Dermis microvascular lymphatic vessel endothelial cell (primary cell): ENCODE measurements at regions not wholly inside any gene's neighbourhood (a gene's known extent, or its start where the extent isn't known, plus 50 kb on each side); places are given as distances from the start of the nearest gene placed in this dataset.
"Not testable (repeated sequence)": the region's sequence is repeated elsewhere in the genome, so short reads cannot be mapped to it uniquely, and the experiment has no call there.

ENCODE experiments used
- DNase-seq, 2 donors: peaks; one replicate each; pipeline versions ENCODE4 v3.0.0 to v3.0.0-alpha.2; 2010; ENCODE audit warnings: low read depth in 2 of 2

DNA sequence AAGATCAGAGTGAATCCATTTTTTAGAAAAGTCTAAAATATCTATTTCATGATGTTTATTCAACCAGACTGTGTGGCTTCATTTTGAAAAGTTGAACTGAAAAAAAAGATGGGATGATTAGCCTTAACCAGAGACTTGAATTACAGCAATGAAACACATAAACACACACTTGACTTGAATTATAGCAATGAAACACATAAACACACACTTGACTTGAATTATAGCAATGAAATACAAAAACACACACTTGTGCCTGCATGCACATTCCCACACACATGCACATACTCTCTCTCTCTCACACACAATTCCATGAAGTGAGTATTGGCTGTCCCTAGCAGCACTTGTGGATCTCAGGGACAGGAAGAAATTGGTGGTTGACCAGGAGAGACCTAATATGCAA is 286.8 kb downstream of the USP46 start:
- DNase-seq = no peak

DNA sequence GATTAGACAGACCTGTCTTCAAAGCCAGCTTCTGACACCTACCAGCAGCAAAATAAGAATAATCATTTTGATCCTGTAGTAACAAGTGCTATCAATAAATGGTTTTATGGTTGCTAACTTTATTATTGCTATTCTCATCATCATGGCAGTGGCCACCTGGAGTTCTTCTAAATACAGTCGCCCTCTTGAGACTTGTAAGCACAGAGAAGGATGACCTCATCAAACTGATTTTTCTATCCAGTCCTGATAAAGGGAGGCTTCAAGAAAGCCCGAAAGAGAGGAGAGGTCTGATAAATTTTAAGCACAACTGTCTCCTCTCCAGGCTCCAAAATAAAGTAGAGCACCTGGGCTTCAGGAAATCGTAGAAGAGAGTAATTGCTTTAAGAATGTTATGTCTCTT is 286.4 kb downstream of the USP46 start:
- no peak for DNase-seq

DNA sequence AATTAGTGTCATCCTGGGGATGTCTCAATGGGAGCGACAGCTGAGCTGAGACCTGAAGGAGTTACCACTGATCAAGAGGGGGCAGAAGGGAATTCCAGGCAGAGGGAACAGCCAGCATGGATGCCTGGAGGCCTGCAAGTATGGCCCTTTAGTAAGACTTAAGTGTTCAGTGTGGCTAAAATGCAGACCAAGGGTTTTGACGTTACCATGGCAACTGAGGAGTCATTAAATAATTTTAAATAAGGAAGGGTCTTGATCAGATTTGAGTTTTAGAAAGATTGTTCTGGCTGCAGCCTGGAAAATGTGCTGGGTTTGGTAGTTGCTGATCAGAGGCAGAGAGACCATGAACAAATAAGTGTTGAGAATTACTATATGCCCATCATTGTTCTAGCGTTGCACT is 285.5 kb downstream of the USP46 start:
- no peak for DNase-seq

DNA sequence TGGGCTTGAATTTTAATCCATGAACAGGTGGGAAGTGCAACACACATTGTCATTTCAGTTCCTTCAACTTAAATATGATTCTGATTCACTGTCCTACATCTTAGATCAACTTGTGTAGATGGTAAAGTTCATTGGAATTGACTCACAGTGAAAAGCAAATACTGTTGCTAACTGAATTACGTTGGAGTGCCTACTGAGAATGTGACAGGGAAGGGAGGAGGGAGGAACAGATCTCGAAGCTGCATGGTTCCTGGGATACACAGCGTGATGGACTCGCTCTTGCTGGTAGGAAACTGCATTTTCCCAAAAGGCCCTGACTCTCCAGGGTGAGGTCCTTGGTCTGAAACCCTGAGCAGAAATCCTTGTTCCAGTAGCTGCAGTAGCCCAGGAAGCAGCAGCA is 284.2 kb downstream of the USP46 start:
- DNase-seq = no peak

DNA sequence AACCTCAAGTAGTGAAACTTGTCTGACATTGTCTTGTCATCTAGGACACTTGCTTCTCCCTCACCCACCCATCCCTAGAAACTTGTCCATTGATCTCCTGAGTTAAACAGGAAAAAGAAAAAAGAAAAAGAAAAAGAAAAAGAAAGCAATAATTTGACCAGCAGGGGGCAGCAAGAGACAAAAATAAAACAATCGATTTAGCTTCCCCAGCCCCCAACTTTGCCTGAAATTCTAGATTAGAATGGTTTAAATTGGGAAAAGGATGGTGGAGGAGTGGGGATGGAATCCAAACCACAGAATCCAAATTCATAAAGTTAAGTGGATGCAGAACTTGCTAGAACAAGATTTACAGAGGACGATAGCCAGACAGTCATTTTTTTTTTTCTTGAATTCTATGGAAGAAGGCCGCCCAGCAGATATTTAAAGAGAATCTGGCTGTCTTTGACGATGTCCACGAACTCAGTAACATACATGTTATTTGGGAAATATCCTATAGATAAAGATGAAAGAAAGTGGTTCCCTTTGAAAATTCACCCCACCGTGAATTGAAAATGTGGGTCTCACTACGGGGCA is 282.9 kb downstream of the USP46 start:
- peak; percentile 44 to 59 for DNase-seq

DNA sequence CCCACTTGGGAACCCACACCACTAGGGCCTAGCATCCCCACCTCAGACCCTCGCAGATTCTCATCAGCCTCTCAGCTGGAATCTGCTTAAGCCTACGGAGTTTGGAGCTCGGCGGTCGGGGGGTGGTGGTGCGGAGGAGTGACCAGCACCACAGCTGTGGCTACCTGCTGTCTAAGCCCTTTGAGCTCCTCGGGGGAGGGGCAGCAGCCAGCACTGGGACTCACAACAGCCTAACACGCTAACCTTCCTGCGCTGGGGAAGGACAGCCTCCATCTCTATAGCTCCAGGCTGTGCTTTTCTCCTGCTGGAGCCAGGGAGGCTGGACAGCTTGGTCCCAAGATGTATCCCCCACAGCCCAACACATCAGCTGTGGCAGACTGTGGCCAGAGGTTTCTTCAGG is 281.5 kb downstream of the USP46 start:
- DNase-seq = no peak

DNA sequence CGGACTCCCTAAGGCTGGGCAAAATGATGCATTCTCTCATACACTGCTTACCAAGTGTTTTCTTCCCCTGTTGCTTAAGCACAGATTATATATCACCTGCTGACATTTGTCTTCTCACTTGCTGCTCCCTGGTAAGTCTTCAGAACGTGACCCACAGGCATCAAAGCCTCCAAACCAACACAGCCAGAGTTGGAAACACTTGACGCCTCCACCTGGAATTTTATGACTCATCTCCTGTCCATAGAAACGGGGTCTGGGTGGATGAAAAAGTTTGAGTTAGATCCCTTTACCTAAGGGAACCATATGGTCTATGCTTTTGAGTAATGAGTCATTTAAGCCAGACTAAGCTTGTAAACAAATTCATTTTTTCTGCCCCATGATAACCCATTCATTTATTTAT is 251.6 kb downstream of the USP46 start:
- DNase-seq = peak; percentile 65 to 84

DNA sequence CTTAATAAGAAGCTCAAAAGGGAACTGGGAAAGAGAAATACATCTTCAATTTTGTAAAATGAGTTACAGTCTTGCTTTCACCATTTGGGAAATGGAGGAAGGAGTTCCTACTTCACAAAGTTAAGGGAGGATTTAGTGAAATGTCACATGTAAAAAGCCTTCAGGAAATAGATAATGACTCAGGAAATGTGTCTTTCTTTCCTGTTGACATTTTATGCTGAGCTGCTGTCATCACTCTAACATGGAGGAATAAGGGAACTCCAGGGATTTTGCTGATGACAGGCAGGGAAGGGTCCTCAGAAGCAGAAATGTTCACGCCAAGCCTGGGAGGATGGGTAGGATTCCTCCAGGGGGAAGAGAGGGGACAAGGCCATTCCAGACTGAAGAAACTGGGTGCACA is 251.1 kb downstream of the USP46 start:
- DNase-seq = peak; percentile 56 to 89

DNA sequence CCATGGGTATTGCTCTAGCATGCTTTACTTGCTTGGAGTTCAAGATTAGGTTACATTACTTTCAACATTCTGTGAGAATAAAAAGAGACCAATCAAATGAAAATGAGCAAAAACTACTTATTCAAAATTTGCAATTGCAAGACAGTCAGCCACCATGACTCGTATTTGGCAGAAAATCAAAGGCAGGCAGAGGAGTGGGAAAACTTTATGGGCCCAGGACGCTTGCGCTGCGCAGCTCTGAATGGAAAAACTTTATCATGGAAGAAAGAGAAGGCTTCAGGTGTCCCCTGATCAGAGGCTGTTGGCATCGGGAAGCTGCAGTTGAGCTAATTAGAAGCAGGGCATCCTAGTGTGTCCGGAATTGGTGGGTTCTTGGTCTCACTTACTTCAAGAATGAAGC is 250.6 kb downstream of the USP46 start:
- DNase-seq = peak; percentile 10 to 73

DNA sequence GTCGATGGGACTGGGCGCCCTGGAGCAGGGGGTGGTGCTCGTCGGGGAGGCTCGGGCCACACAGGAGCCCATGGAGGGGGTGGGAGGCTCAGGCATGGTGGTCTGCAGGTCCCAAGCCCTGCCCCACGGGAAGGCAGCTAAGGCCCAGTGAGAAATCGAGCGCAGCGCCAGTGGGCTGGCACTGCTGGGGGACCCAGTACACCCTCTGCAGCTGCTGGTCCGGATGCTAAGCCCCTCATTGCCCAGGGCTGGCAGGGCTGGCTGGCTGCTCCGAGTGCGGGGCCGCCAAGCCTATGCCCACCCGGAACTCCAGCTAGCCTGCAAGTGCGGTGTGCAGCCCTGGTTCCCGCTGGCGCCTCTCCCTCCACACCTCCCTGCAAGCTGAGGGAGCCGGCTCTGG is 249.3 kb downstream of the USP46 start:
- DNase-seq = not testable (repeated sequence)

DNA sequence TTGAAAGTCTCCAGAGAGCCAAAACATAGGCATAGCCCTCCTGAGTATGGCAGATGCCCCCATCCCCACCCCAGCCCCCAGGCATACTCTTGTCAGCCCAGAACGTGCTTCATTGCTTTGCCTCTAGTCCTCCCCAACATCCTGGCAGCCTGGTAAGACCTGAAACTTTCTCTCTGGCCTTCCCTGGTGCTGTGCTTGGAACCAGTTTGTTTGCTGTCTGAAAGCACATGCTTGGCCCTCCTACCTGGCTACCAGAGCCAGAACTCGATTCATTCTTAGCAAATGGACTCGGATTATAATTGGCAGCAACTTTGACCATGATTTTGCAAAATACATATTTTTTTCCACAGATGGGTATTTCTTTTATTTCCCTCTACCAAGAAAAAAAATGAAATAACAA is 248.1 kb downstream of the USP46 start:
- no peak for DNase-seq

DNA sequence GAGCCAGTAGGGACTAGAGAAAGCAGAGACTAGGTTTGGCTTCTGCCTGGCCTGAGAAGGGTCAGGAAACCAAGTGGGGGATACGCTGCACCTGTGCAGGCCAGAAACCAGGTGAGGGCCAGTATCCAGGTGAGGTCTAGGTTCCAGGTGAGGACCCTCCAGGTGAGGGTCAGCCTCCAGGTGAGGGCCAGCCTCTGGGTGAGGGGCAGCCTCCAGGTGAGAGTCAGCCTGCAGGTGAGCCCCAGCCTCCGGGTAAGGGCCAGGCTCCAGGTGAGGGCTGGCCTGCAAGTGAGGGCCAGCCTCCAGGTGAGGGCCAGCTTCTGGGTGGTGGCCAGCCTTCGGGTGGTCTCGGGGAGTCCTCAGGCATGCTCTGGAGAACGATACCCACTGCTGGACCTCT is 238.8 kb downstream of the USP46 start:
- DNase-seq = no peak

DNA sequence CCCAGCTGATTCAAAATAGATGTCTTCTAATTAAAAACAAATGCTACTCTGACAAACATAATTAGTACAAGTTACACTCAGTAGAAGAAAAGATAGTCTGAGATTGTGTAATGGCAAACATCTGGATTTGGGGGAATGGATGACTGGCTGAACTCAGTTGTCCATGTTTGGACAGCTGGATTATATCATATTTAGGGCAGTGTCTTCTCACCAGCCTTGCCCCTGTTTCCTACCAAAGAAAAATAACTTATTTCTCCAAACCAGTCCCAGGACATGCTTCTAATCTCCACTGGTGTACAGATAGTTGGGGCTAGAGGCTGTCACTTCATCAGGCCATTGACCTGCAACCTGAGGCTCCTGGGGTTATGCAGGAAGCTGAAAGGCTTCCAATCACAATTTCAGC is 237.3 kb downstream of the USP46 start:
- no peak for DNase-seq

DNA sequence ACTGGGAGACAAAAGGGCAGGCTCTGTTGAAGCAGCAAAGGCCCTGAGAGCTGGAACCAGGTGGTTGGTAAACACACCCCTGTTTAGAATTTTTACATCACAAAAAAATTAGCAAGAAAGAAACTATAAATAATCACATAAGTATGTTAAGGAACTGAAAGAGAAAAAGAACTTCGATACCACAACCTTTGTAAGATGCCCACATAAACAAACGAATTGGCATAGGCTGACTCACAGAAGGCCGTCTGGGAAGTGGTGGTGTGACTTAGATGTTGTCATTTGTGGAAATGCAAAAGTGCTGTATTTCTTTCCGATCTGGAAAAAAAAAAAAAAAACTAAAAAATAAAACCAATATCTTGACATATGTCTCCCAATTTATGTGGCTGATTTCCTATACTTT is 235.1 kb downstream of the USP46 start:
- DNase-seq = no peak

DNA sequence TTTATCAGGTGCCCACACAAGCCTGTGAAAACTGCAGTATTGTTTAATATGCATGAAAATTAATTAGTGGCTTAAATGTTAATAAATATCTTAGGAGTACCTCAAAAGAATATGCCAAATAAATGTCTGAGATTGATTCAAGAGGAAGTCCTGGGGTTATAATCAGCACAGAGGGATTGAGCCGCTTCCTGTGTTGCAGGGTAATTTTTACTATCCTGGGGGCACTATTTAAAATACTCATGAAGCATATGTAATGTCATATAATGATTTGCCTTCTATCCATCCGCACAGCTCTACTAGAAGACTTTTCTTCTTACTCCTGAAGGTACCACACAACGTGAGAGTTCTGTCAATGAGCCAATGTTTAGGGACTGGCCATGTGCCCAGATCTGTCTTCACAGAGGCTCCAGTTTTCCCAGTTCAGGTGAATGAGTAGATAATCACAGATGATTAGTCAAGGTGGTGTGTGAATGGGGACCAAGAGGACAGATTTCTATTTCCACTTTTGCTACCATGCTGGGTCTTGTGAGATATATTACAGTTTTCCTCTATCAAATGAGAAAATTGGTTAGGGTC is 233.3 kb downstream of the USP46 start:
- DNase-seq = no peak

DNA sequence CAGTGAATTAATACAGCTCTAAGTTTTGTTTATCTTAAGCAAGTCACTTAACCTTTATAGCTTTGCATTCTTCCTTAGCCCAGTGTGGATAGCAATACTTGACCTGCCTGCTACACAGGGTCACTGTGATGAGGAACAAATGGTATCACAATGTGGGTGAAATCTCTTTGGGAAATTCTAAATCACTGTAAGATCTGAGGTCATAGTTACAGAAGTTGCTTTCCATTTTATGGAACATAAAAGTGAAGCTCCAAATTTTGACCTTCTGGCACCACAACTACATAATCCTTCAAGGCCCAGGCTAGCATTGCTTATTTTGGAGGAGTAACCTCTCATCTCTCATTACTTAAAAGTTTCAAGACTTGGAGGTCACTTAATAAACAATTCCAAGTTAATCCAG is 227.7 kb downstream of the USP46 start:
- no peak for DNase-seq

DNA sequence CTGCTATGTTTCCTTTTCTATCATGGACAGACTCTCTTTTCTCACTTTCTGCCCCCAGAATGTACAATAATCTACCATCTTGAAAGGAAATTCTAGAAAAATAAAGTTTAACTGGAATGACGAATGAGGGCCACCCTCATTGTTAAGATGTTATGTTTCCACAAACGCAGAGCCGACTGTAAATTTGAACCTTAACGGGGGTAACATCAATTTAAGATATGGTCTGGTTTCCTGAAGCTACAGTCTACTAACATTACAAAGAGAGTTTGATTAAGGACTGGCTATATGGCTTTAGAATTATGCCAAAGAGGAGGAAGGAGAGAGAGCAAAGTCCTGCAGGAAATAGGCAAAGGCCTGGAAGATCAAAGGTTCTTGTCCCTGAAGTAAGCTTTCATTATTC is 227.2 kb downstream of the USP46 start:
- no peak for DNase-seq

DNA sequence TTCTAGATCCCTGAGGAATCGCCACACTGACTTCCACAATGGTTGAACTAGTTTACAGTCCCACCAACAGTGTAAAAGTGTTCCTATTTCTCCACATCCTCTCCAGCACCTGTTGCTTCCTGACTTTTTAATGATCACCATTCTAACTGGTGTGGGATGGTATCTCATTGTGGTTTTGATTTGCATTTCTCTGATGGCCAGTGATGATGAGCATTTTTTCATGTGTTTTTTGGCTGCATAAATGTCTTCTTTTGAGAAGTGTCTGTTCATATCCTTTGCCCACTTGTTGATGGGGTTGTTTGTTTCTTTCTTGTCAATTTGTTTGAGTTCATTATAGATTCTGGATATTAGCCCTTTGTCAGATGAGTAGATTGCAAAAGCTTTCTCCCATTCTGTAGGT is 216.6 kb downstream of the USP46 start:
- not testable (repeated sequence) for DNase-seq

DNA sequence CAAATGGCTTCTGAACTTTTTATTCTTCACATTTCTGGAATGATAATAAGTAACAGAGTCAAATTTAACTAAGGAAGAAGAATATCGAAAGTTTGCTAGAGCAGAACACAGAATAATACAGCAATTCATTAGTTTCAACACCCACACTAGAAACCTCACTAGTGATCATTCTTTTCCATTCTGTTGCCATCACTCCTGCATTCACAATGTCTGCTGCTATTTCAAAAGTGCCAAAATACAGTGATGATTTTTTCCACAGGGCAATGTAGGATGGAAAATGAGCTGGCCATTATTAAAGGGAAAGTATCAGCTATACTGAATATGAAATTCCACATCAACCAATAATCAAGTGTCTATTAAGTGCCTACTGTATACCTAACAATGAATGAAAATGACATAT is 186.7 kb downstream of the USP46 start:
- no peak for DNase-seq

DNA sequence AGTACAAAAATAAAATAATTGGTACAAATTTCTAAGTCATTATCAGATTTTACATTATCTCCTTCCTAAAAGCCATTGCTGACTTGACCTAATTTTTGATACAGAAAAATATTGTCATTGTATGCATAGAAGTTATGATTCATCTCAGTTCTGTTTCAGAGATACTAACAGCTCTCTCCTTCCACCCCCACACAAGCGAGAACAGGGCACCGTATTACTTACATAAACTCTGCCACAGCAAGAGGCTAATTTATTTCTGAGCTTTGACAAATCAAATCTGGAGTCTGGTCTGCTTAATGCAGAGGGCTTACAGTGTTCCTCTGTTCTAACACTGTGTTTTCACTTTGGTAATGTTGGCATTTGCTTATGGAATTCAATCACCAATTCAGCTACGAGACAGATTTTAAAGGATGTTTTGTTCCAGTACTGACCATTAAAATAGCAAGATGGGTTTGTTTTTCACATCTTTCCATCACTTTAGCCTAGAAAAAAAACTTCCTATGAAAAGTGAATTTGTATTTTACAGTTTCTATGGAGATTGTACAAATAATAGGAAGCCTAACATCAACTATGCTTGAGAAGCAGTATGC is 181.8 kb downstream of the USP46 start:
- no peak for DNase-seq

DNA sequence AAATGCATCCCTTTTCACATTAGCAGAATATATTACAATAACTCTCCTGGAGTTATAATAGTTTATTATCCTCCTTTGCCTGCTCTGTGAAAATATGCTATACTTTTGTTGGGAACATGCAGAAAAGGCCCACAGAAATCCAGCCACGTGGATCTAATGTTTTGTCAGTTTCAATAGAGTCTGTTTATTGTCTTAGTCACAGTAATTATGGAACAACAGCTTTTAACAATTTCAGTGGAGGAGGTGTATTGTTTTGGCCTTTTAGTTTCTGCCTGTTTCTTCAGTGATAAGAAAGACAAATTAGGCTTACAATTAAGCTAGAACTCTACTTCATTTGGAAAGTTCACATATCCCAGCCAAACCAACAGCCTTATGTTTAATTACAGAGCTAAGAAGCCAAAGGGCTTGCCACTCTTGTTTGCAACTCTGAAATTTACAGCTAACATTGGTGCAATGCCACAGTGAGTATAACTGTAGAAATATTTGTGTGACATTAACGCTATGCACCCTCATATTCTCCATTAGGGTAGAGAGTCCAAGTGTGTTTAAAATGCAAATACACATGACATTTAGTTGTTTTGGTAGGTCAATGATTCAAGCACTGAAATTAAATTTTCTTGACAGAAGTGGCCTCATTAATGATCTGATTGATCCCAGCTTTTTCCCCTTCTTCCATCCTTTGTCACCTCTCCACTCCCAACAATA is 175.8 kb downstream of the USP46 start:
- DNase-seq = no peak

DNA sequence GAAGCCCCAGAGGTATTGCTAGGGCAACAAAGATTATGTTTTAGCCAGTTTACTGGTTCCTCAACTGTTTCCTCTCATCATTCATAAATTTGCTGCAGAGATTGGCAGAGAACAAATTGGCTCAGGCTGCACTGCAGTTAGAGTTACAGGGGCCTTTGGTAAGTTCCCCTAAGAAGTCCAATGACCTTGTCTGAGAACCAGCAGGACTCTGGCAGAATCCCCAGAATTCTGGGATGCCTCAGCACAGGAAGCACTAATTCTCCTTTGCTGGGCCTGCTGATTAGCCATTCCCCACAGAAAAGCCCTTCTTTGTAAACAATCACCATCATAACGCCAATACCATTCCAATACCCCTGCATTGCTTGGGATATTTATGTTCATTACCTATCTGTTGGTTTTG is 151.3 kb downstream of the USP46 start:
- no peak for DNase-seq

DNA sequence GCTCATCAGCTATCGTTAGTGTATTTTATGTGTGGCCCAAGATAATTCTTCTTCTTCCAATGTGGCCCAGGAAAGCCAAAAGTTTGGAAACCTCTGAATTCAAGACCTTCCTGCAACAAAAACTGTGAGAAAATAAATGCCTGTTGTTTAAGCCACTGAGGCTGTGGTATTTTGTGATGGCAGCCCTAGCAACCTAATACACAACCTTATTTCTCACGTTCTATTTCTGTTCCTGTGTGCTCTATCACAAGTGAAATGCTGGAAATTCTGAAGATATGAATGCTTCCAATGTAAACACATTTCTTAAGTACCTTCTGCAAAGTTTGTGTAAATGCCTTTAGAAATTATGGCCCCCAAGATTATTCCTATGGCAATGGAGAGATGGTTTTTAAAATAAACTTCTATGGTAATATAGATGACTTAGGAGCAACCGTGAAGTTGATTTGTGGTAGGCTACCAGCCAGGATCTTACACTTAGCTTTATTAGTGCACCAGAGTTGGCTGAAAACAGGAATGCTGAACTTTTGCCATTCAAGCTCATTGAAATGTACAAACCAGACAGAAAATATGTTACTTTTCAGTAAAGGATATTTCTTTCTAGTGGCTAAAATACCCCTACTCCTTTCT is 148.0 kb downstream of the USP46 start:
- DNase-seq = no peak
